HG03521 (cell line): ENCODE measurements at regions not wholly inside any gene's neighbourhood (a gene's known extent, or its start where the extent isn't known, plus 50 kb on each side); places are given as distances from the start of the nearest gene placed in this dataset.

Source experiments
- ATAC-seq: cut with Tn5 transposase; IDR thresholded peaks from one replicate; pipeline ENCODE4 v1.9.1; 2021; ENCODE audit warnings: mild to moderate bottlenecking, moderate library complexity; ENCODE audit not compliant: unreplicated experiment

GRCh38 chr10:31586723-31587638 lies 268.0 kb downstream of the ZEB1 start:
- ATAC-seq = no peak

DNA sequence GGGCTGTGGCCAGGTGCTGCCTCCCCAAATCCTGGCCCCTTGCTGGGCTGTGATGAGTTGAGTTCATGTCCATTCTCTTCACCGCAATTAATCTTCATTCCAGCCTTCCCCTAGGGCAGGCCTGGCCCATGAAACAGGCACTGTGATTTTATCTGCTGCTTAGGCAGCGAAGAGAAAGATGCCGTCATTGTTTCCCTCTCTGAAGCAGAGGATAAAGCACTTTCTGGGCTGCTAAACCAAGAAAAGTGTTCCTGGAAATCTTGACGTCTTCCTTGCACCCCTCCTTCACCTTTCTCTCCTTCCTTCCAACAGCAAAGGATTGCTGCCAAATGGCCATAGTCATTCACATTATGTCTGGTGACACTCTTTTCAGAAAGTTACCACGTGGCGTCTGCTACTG lies 265.9 kb downstream of the ZEB1 start:
- no peak for ATAC-seq

- no peak for ATAC-seq
Measured at GRCh38 chr10:31584098-31584631, 265.1 kb downstream of the ZEB1 start.

- ATAC-seq = no peak
Measured at GRCh38 chr10:31583293-31583692, 264.3 kb downstream of the ZEB1 start.

DNA sequence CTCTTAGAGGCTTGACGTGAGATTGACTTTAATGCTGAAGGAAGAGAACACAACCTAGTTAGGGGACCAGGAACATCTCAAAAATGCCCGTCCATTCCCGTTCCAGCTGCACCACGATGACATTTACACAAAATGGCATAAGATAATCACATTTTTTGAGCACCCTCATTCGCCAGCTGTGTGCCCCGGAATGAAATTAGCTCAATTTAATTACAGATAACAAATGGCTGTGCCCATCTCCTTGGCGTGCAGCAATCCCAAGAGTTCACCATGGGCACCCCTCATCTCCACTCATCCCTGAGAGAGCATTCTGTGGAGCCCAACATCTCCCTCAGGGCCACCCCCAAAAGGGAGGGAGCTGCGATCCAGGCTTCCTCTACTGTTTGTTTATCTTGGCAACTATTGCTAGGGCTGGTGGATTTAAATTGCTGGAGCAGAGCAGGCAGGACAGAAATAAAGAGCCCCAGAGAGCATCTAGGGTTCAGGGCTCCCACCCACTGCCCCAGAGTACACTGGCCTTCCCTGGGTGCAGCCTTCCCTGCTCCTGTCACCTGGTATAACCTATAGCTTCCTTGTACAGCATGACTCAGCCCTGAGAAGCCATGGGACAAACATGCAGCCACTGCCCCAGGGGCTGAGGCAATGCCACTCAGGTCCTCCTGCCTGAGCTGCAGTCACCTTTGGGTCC lies 263.5 kb downstream of the ZEB1 start:
- no peak for ATAC-seq

- ATAC-seq = peak; percentile 69
Measured at GRCh38 chr10:31581741-31582323, 262.8 kb downstream of the ZEB1 start.

DNA sequence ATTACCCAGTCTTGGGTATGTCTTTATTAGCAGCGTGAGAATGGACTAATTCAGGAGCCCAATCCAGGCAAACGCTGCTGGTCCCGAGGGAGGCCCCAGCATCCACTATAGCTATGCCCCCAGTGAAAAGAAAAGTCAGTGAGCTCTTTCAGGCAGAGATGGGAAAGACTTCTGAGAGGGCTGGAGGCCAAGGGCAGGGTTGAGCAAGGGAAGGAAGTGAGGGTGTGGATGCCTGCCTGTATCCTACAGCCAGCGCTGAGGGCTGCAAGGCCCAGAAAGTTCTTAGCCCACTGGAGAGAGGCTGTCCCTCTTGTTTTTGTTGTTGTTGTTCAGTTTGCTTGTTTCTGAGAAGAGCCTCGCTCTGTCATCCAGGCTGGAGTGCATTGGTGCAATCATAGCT lies 261.6 kb downstream of the ZEB1 start:
- no peak for ATAC-seq
